ENCODE measurements at regions not wholly inside any gene's neighbourhood (a gene's known extent, or its start where the extent isn't known, plus 50 kb on each side); places are given as distances from the start of the nearest gene placed in this dataset.

GRCh38 chr9:84511651-84512050 lies 157.9 kb upstream of the NTRK2 start:
- no peak for TF ChIP-seq POLR2AphosphoS5 (IDR thresholded peaks at IDR 0.05)
- TF ChIP-seq CTCF (IDR thresholded peaks at IDR 0.05 in 8 of 11, conservative IDR thresholded peaks at IDR 0.05 in 3 of 11), result no peak
